Kidney (tissue), 13 donors: ENCODE measurements at regions not wholly inside any gene's neighbourhood (a gene's known extent, or its start where the extent isn't known, plus 50 kb on each side); places are given as distances from the start of the nearest gene placed in this dataset.

Experiments used
- DNase-seq, 5 donors: peaks; one replicate each; pipeline ENCODE4 v3.0.0-alpha.2; 2013 to 2020
- FAIRE-seq: peaks from 2 replicates; lab custom pipeline; 2012; peaks lifted over from hg19 to GRCh38; lab: Jason Lieb, UNC
- H3K27ac ChIP-seq, 2 donors: one replicate each; pipeline ENCODE4 v1.7.0; 2013; ENCODE audit warnings: low read depth in 2 of 2, low read length in 2 of 2, inconsistent platforms in 1 of 2
- H3K27me3 ChIP-seq: one replicate; pipeline ENCODE4 v1.7.1; 2013; ENCODE audit warnings: low read length, inconsistent platforms; ENCODE audit not compliant: control insufficient read depth, insufficient read depth
- H3K36me3 ChIP-seq, 3 donors: one replicate each; pipeline versions ENCODE4 v1.7.0 to v1.7.1; 2013; ENCODE audit warnings: low read length in 3 of 3, control low read depth in 1 of 3, inconsistent platforms in 1 of 3; ENCODE audit not compliant: insufficient read depth in 3 of 3, control insufficient read depth in 2 of 3
- H3K4me1 ChIP-seq, 3 donors: one replicate each; pipeline versions ENCODE4 v1.7.0 to v1.7.1; 2013; ENCODE audit warnings: low read length in 3 of 3, inconsistent platforms in 1 of 3, low read depth in 1 of 3; ENCODE audit not compliant: control insufficient read depth in 2 of 3, insufficient read depth in 2 of 3
- H3K4me3 ChIP-seq, 3 donors: one replicate each; pipeline versions ENCODE4 v1.7.0 to v1.8.1; 2013; ENCODE audit warnings: low read length in 3 of 3, control low read depth in 1 of 3, inconsistent platforms in 1 of 3
- H3K9ac ChIP-seq, 3 donors: one replicate each; pipeline versions ENCODE4 v1.7.0 to v1.7.1; 2013; ENCODE audit warnings: low read length in 3 of 3, control low read depth in 1 of 3, inconsistent platforms in 1 of 3
- H3K9me3 ChIP-seq, 3 donors: one replicate each; pipeline versions ENCODE4 v1.7.0 to v1.7.1; 2013; ENCODE audit warnings: low read length in 3 of 3, control low read depth in 1 of 3, inconsistent platforms in 1 of 3; ENCODE audit not compliant: control insufficient read depth in 2 of 3, insufficient read depth in 1 of 3
- intact Hi-C: fragments of 100-400 bp; cut with DNase I; formaldehyde crosslinking; loops from one replicate; pipeline ENCODE4 v1.11.1; 2022
- TF ChIP-seq, protein P1 (sequence below): IDR thresholded peaks from 3 replicates; pipeline ENCODE4 v1.5.1; 2012; ENCODE audit warnings: mild to moderate bottlenecking, moderate library complexity, borderline replicate concordance; ENCODE audit not compliant: insufficient read depth; ENCODE audit errors: extremely low read depth
- donor health status: control.
- donor health status: control.
- donor health status: control.
- donor health status: control.
- donor health status: control.
- donor health status: DM: yes; HTN: yes; CAD: no.
- donor health status: Normal renal cell carcinoma (clear cell type).

DNA sequence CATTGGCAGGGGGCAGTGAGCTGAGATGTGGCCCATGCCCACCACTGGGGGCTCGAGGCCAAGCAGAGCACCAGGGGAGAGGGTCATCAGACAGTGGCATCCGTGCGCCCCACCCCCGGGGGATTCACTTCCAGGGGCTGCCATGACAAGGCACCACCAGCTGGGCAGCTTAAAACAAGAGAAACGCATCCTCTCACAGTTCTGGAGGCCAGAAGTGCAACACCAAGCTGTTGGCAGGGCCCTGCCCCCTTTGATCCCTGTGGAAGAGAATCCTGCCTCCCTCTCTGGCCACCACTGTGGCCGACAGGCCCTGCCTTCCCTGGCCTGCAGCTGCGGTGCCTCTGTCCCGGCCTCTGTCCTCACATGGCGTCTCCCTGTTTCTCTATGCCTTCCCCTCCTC, 187.7 kb upstream of the ID2 start:
- intact Hi-C loops: no loop called here
- no peak for FAIRE-seq
- no peaks in the 10 kb centered on the region for H3K36me3 ChIP-seq
- TF ChIP-seq, protein P1, sequence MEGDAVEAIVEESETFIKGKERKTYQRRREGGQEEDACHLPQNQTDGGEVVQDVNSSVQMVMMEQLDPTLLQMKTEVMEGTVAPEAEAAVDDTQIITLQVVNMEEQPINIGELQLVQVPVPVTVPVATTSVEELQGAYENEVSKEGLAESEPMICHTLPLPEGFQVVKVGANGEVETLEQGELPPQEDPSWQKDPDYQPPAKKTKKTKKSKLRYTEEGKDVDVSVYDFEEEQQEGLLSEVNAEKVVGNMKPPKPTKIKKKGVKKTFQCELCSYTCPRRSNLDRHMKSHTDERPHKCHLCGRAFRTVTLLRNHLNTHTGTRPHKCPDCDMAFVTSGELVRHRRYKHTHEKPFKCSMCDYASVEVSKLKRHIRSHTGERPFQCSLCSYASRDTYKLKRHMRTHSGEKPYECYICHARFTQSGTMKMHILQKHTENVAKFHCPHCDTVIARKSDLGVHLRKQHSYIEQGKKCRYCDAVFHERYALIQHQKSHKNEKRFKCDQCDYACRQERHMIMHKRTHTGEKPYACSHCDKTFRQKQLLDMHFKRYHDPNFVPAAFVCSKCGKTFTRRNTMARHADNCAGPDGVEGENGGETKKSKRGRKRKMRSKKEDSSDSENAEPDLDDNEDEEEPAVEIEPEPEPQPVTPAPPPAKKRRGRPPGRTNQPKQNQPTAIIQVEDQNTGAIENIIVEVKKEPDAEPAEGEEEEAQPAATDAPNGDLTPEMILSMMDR: no peak
- H3K4me1 ChIP-seq: peaks cover 11 to 14% (median 12%) of the 10 kb centered on the region in 3 donors
- no peaks in the 10 kb centered on the region for H3K9me3 ChIP-seq
- no peak overlapping the region for H3K27ac ChIP-seq
- no peak overlapping the region for H3K4me3 ChIP-seq
- DNase-seq: no peak
- H3K9ac ChIP-seq: no peak overlapping the region
- no peaks in the 10 kb centered on the region for H3K27me3 ChIP-seq

DNA sequence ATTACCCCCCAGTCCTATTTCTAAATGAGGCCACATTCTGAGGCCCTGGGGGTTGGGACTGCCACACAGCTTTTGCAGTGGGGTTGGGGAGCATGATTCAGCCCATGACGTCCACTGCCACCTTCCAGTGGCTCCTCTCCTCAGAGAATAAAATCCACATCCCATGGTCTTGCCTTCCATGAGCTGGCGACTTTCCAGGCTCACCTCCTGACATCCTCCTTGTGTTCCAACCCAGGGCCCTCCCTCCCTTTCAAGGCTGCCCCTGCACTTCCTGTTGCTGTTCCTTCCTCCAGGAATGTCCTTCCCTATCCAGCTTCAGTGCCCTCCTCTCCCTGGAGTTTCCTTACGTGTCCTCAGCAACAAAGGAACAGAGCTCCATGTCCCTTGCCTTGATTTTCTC, 187.3 kb upstream of the ID2 start:
- DNase-seq (peak in 2 of 5 donors; percentile 63 to 86), FAIRE-seq (no peak)
- Histone ChIP-seq H3K36me3 (no peaks in the 10 kb centered on the region), H3K9ac (no peak overlapping the region), H3K27ac (no peak overlapping the region), H3K4me1 (peaks cover 11 to 14% (median 12%) of the 10 kb centered on the region in 3 donors), H3K9me3 (no peaks in the 10 kb centered on the region), H3K27me3 (no peaks in the 10 kb centered on the region), H3K4me3 (no peak overlapping the region)
- TF ChIP-seq, protein P1: no peak
- intact Hi-C loops: no loop called here

DNA sequence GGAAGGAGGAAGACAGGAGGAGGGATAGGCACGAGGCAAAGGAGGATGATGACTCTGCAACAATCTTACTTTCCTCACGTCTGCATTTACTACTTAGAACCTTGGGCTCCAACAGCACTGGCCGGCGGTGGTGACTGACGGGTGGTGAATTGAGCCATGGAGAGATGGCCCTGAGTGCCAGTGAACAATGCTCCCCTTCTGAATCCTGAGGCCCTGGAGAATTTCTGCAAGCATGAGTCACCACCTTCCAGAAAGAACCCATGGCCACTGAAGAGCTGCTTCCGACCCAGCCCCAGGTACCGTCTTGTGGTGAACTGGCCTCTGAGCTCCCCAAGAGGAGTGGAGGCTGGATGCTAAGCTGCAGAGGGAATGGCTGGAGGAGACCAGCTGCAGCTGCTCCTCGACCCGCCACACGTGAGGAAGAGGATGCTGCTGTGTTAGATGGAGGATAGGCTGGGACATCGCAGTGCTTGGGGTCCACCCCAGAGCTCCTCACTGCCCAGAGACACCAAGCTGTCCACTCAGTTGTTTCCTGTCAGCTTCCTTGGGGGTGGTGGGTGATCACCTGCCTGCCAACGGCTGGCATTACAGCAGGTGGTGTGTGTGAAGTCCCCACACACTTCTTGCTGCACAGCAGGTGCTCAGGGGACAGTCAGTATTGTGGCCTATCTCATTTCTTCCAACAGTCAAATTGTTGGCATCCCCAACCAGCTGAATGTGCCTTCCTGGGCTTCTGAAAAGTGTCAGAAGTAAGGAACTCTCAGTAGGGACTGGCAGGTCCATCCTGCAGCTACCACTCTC, 186.5 kb upstream of the ID2 start:
- intact Hi-C loops: no loop called here
- no peak overlapping the region for H3K27ac ChIP-seq
- H3K4me1 ChIP-seq: peaks cover 11 to 14% (median 12%) of the 10 kb centered on the region in 3 donors

More for the DNA sequence above, 186.5 kb upstream of the ID2 start:
- Histone ChIP-seq H3K9me3 (no peaks in the 10 kb centered on the region), H3K9ac (no peak overlapping the region), H3K4me3 (no peak overlapping the region), H3K36me3 (no peaks in the 10 kb centered on the region), H3K27me3 (no peaks in the 10 kb centered on the region)
- TF ChIP-seq, protein P1: no peak
- DNase-seq (no peak), FAIRE-seq (no peak)
